ENCODE measurements at regions not wholly inside any gene's neighbourhood (a gene's known extent, or its start where the extent isn't known, plus 50 kb on each side); places are given as distances from the start of the nearest gene placed in this dataset.
"Not testable (repeated sequence)": the region's sequence is repeated elsewhere in the genome, so short reads cannot be mapped to it uniquely, and the experiment has no call there.

- DNase-seq = no peak
Observed at GRCh38 chr5:57429513-57430120, 53.0 kb downstream of the ACTBL2 start.

- DNase-seq = not testable (repeated sequence)
Observed at GRCh38 chr5:57429021-57429420, 53.6 kb downstream of the ACTBL2 start.

- DNase-seq = no peak
Observed at GRCh38 chr5:57422993-57423392, 59.6 kb downstream of the ACTBL2 start.

GRCh38 chr5:57422341-57422740 is 60.3 kb downstream of the ACTBL2 start:
- DNase-seq = no peak

GRCh38 chr5:57420801-57421200 is 61.8 kb downstream of the ACTBL2 start:
- DNase-seq = no peak

- no peak for DNase-seq
Observed at GRCh38 chr5:57417971-57418370, 64.6 kb downstream of the ACTBL2 start.

GRCh38 chr5:57417320-57417719 is 65.3 kb downstream of the ACTBL2 start:
- no peak for DNase-seq

- no peak for DNase-seq
Observed at GRCh38 chr5:57416278-57416994, 66.2 kb downstream of the ACTBL2 start.

GRCh38 chr5:57414857-57415256 is 67.8 kb downstream of the ACTBL2 start:
- no peak for DNase-seq

- DNase-seq = no peak
Observed at GRCh38 chr5:57414191-57414590, 68.4 kb downstream of the ACTBL2 start.

GRCh38 chr5:57413145-57413544 is 69.5 kb downstream of the ACTBL2 start:
- no peak for DNase-seq

GRCh38 chr5:57412680-57413079 is 69.9 kb downstream of the ACTBL2 start:
- DNase-seq = no peak

- no peak for DNase-seq
Observed at GRCh38 chr5:57411982-57412381, 70.6 kb downstream of the ACTBL2 start.

- no peak for DNase-seq
Observed at GRCh38 chr5:57410374-57411320, 72.0 kb downstream of the ACTBL2 start.

GRCh38 chr5:57408714-57409113 is 73.9 kb downstream of the ACTBL2 start:
- DNase-seq = no peak

- no peak for DNase-seq
Observed at GRCh38 chr5:57408285-57408684, 74.3 kb downstream of the ACTBL2 start.

- DNase-seq = no peak
Observed at GRCh38 chr5:57407391-57407790, 75.2 kb downstream of the ACTBL2 start.

- DNase-seq = no peak
Observed at GRCh38 chr5:57406641-57407040, 76.0 kb downstream of the ACTBL2 start.

GRCh38 chr5:57405984-57406383 is 76.6 kb downstream of the ACTBL2 start:
- no peak for DNase-seq

GRCh38 chr5:57402761-57403160 is 79.8 kb downstream of the ACTBL2 start:
- no peak for DNase-seq

- no peak for DNase-seq
Observed at GRCh38 chr5:57402348-57402747, 80.3 kb downstream of the ACTBL2 start.

- DNase-seq = no peak
Observed at GRCh38 chr5:57398413-57399093, 84.1 kb downstream of the ACTBL2 start.

GRCh38 chr5:57396701-57397100 is 85.9 kb downstream of the ACTBL2 start:
- no peak for DNase-seq
